ENCODE measurements at regions not wholly inside any gene's neighbourhood (a gene's known extent, or its start where the extent isn't known, plus 50 kb on each side); places are given as distances from the start of the nearest gene placed in this dataset.

GRCh38 chr5:67515020-67515689, 318.6 kb upstream of the CD180 start:
- Mint-ChIP-seq H3K9me3 (ENCODE audit: unreplicated experiment) (peaks cover 5% of the 10 kb centered on the region), H3K27me3 (ENCODE audit: unreplicated experiment) (no peaks in the 10 kb centered on the region), H3K4me1 (ENCODE audit: unreplicated experiment) (peaks cover 14% of the 10 kb centered on the region), H3K4me3 (ENCODE audit: unreplicated experiment) (no peak overlapping the region), H3K27ac (ENCODE audit: unreplicated experiment) (no peak overlapping the region), H3K36me3 (ENCODE audit: unreplicated experiment) (no peaks in the 10 kb centered on the region)
- no peak for DNase-seq (ENCODE audit: extremely low spot score, unreplicated experiment)
- TF ChIP-seq, protein P1, sequence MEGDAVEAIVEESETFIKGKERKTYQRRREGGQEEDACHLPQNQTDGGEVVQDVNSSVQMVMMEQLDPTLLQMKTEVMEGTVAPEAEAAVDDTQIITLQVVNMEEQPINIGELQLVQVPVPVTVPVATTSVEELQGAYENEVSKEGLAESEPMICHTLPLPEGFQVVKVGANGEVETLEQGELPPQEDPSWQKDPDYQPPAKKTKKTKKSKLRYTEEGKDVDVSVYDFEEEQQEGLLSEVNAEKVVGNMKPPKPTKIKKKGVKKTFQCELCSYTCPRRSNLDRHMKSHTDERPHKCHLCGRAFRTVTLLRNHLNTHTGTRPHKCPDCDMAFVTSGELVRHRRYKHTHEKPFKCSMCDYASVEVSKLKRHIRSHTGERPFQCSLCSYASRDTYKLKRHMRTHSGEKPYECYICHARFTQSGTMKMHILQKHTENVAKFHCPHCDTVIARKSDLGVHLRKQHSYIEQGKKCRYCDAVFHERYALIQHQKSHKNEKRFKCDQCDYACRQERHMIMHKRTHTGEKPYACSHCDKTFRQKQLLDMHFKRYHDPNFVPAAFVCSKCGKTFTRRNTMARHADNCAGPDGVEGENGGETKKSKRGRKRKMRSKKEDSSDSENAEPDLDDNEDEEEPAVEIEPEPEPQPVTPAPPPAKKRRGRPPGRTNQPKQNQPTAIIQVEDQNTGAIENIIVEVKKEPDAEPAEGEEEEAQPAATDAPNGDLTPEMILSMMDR (IDR thresholded peaks at IDR 0.05): no peak

DNA sequence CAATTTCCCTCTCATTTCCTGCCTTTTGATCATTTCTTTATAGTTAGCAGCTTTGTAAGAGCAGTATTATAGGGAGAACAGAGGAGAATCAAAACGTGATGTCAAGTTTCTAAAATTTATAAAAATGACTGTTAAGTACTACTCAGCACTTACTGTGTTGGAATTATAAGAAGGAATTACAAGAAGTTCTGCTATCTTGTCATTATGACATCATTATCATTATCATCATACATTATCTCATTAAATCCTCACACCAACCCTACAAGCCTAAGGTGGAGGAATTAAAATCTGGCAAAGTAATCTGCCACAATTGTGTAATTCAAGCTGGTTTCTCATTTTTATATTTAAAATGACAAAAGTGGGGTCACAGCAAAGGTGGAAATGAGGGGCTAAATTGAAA, 316.2 kb upstream of the CD180 start:
- Mint-ChIP-seq H3K4me3 (ENCODE audit: unreplicated experiment) (no peak overlapping the region), H3K27me3 (ENCODE audit: unreplicated experiment) (no peaks in the 10 kb centered on the region), H3K36me3 (ENCODE audit: unreplicated experiment) (no peaks in the 10 kb centered on the region), H3K9me3 (ENCODE audit: unreplicated experiment) (peaks cover 7% of the 10 kb centered on the region), H3K4me1 (ENCODE audit: unreplicated experiment) (peaks cover 14% of the 10 kb centered on the region), H3K27ac (ENCODE audit: unreplicated experiment) (no peak overlapping the region)
- no peak for DNase-seq (ENCODE audit: extremely low spot score, unreplicated experiment)
- TF ChIP-seq, protein P1 (IDR thresholded peaks at IDR 0.05): no peak

GRCh38 chr5:67511911-67512310, 315.3 kb upstream of the CD180 start:
- Mint-ChIP-seq H3K4me1 (ENCODE audit: unreplicated experiment) (peaks cover 8% of the 10 kb centered on the region), H3K27ac (ENCODE audit: unreplicated experiment) (no peak overlapping the region), H3K4me3 (ENCODE audit: unreplicated experiment) (no peak overlapping the region), H3K36me3 (ENCODE audit: unreplicated experiment) (no peaks in the 10 kb centered on the region), H3K9me3 (ENCODE audit: unreplicated experiment) (peaks cover 7% of the 10 kb centered on the region), H3K27me3 (ENCODE audit: unreplicated experiment) (no peaks in the 10 kb centered on the region)
- DNase-seq (ENCODE audit: extremely low spot score, unreplicated experiment): no peak
- TF ChIP-seq, protein P1 (IDR thresholded peaks at IDR 0.05): no peak

- TF ChIP-seq, protein P1 (IDR thresholded peaks at IDR 0.05): no peak
- H3K27me3 Mint-ChIP-seq (ENCODE audit: unreplicated experiment): no peaks in the 10 kb centered on the region
Measured at GRCh38 chr5:67510204-67510603, 313.6 kb upstream of the CD180 start.

DNA sequence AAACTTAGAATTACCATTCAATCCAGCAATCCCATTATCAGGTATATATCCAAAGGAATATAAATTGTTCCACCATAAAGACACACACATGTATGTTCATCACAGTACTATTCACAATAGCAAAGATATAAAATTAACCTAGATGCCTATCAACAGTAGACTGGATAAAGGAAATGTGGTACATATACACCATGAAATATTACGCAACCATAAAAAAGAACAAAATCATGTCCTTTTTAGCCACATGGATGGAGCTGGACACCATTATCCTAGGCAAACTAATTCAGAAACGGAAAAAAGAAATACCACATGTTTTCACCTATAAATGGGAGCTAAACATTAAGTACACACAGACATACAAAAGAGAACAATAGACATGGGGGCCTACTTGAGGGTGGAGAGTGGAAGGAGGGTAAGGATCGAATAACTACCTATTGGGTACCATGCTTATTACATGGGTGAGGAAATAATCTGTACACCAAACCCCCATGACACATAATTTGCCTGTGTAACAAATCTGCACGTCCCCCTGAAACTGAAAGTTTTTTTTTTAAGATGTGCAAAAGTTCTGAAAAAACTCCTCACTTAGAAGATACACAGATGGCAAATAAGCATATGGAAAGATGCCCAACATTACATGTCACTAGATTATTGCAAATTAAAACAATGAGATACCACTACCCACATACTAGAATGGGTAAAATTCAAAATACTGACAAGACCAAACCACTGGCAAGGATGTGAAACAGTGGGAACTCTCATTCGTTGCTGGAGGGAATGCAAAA, 313.0 kb upstream of the CD180 start:
- no peak overlapping the region for H3K4me3 Mint-ChIP-seq (ENCODE audit: unreplicated experiment)
- H3K27ac Mint-ChIP-seq (ENCODE audit: unreplicated experiment): no peak overlapping the region
- H3K4me1 Mint-ChIP-seq (ENCODE audit: unreplicated experiment): no peaks in the 10 kb centered on the region
- TF ChIP-seq, protein P1 (IDR thresholded peaks at IDR 0.05): no peak
- no peaks in the 10 kb centered on the region for H3K27me3 Mint-ChIP-seq (ENCODE audit: unreplicated experiment)
- H3K9me3 Mint-ChIP-seq (ENCODE audit: unreplicated experiment): peaks cover 7% of the 10 kb centered on the region
- DNase-seq (ENCODE audit: extremely low spot score, unreplicated experiment): no peak
- no peaks in the 10 kb centered on the region for H3K36me3 Mint-ChIP-seq (ENCODE audit: unreplicated experiment)

More at GRCh38 chr5:67510204-67510603, 313.6 kb upstream of the CD180 start:
- no peak overlapping the region for H3K4me3 Mint-ChIP-seq (ENCODE audit: unreplicated experiment)
- H3K27ac Mint-ChIP-seq (ENCODE audit: unreplicated experiment): no peak overlapping the region
- H3K4me1 Mint-ChIP-seq (ENCODE audit: unreplicated experiment): no peaks in the 10 kb centered on the region
- no peak for DNase-seq (ENCODE audit: extremely low spot score, unreplicated experiment)
- no peaks in the 10 kb centered on the region for H3K36me3 Mint-ChIP-seq (ENCODE audit: unreplicated experiment)
- peaks cover 7% of the 10 kb centered on the region for H3K9me3 Mint-ChIP-seq (ENCODE audit: unreplicated experiment)

All from osteocyte (in vitro differentiated cells).